B cell (primary cell): ENCODE measurements at regions not wholly inside any gene's neighbourhood (a gene's known extent, or its start where the extent isn't known, plus 50 kb on each side); places are given as distances from the start of the nearest gene placed in this dataset.

ENCODE experiments used
- CTCF ChIP-seq: fragments of 200-600 bp; IDR thresholded peaks from one replicate; pipeline ENCODE4 v1.8.0; 2022; ENCODE audit warnings: antibody characterized with exemption, mild to moderate bottlenecking
- EZH2 ChIP-seq: IDR thresholded peaks from 2 replicates; pipeline ENCODE4 v1.6.1; 2012; ENCODE audit warnings: borderline replicate concordance, low read depth, mild to moderate bottlenecking, moderate library complexity, low read length; ENCODE audit not compliant: insufficient read depth, poor library complexity, severe bottlenecking

- TF ChIP-seq CTCF = no peak
- no peak for TF ChIP-seq EZH2
Measured at GRCh38 chr20:58002901-58003300, 225.6 kb downstream of the ANKRD60 start.
